CD4-positive, CD25-positive, alpha-beta regulatory T cell (primary cell): ENCODE measurements at regions not wholly inside any gene's neighbourhood (a gene's known extent, or its start where the extent isn't known, plus 50 kb on each side); places are given as distances from the start of the nearest gene placed in this dataset.
"Not testable (repeated sequence)": the region's sequence is repeated elsewhere in the genome, so short reads cannot be mapped to it uniquely, and the experiment has no call there.

Experiments used
- ATAC-seq, 2 donors: fragments of 150-1000 bp; cut with Tn5 transposase; one replicate each; pipeline ENCODE4 v1.10.0; 2021; ENCODE audit warnings: low read depth in 2 of 2, moderate number of reproducible peaks in 2 of 2, moderate library complexity in 1 of 2
- DNase-seq, 3 donors: peaks; one replicate each; pipeline versions ENCODE4 v3.0.0 to v3.0.0-alpha.2; 2012 to 2022; ENCODE audit warnings: mixed read lengths in 1 of 3
- H3K27ac ChIP-seq: one replicate; pipeline ENCODE4 v1.7.0; 2013; ENCODE audit warnings: mild to moderate bottlenecking, low read length; ENCODE audit not compliant: insufficient read depth, poor library complexity, severe bottlenecking
- H3K27me3 ChIP-seq: one replicate; pipeline ENCODE4 v1.7.0; 2013; ENCODE audit warnings: low read length; ENCODE audit not compliant: control insufficient read depth, insufficient read depth
- H3K36me3 ChIP-seq: one replicate; pipeline ENCODE4 v1.7.0; 2013; ENCODE audit warnings: mild to moderate bottlenecking, low read length, moderate library complexity; ENCODE audit not compliant: control insufficient read depth, insufficient read depth
- H3K4me1 ChIP-seq: 2 replicates; pipeline ENCODE4 v1.7.0; 2013; ENCODE audit warnings: mild to moderate bottlenecking, low read length; ENCODE audit not compliant: insufficient read depth, control insufficient read depth, poor library complexity, severe bottlenecking
- H3K4me3 ChIP-seq: one replicate; pipeline ENCODE4 v1.7.0; 2013; ENCODE audit warnings: low read depth, mild to moderate bottlenecking, low read length, moderate library complexity
- H3K9me3 ChIP-seq, 2 experiments: 1 replicate in 1 of 2; 2 replicates in 1 of 2; pipeline ENCODE4 v1.7.0; 2013; ENCODE audit warnings: low read length in 2 of 2, mild to moderate bottlenecking in 1 of 2, moderate library complexity in 1 of 2; ENCODE audit not compliant: control insufficient read depth in 2 of 2
- H3K27ac Mint-ChIP-seq, 3 donors: one replicate each; pipeline ENCODE4 v1.8.0; 2020 to 2022; ENCODE audit warnings: mild to moderate bottlenecking in 3 of 3, mixed read lengths in 3 of 3, moderate library complexity in 2 of 3
- H3K27me3 Mint-ChIP-seq: one replicate; pipeline ENCODE4 v1.8.0; 2022; ENCODE audit warnings: mild to moderate bottlenecking, mixed read lengths
- H3K36me3 Mint-ChIP-seq: one replicate; pipeline ENCODE4 v1.8.0; 2020; ENCODE audit warnings: mixed read lengths
- H3K4me1 Mint-ChIP-seq, 4 donors: one replicate each; pipeline ENCODE4 v1.8.0; 2020 to 2022; ENCODE audit warnings: mixed read lengths in 4 of 4, mild to moderate bottlenecking in 1 of 4
- H3K4me3 Mint-ChIP-seq, 4 donors: one replicate each; pipeline ENCODE4 v1.8.0; 2020 to 2022; ENCODE audit warnings: mild to moderate bottlenecking in 4 of 4, mixed read lengths in 4 of 4, moderate library complexity in 3 of 4
- H3K9me3 Mint-ChIP-seq, 7 donors: one replicate each; pipeline ENCODE4 v1.8.0; 2020 to 2022; ENCODE audit warnings: mixed read lengths in 7 of 7, mild to moderate bottlenecking in 3 of 7, moderate library complexity in 2 of 7

DNA sequence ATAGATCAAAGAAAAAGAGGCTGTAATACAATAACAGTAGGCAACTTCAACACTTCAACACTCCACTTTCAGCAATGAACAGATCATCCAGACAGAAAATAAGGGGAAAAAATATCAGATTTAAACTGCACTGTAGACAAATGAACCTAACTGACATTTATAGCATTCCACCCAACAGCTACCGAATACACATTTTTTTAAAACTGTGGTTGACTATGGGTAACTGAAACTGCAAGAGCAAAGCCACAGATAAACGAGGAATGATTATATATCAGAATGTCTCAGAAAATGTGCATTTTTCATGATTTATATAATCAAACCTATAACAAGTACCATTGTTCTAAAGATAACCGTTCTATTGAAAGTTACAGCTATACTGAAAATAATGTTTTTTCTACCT is 514.9 kb upstream of the DPPA4 start:
- Histone ChIP-seq H3K36me3 (no peaks in the 10 kb centered on the region), H3K9me3 (peaks cover 21 to 22% of the 10 kb centered on the region in 2 experiments), H3K4me1 (no peaks in the 10 kb centered on the region), H3K27ac (no peak overlapping the region), H3K4me3 (peak overlapping the region; percentile 53), H3K27me3 (no peaks in the 10 kb centered on the region)
- peak overlapping the region in 3 of 4 donors; percentile 2 to 59 (median 57) for H3K4me3 Mint-ChIP-seq
- H3K27ac Mint-ChIP-seq = peak overlapping the region in 1 of 3 donors; percentile 0
- peaks cover 7% of the 10 kb centered on the region for H3K36me3 Mint-ChIP-seq
- peaks cover 0 to 25% (median 6%) of the 10 kb centered on the region in 7 donors for H3K9me3 Mint-ChIP-seq
- ATAC-seq (no peak), DNase-seq (no peak)
- H3K27me3 Mint-ChIP-seq = no peaks in the 10 kb centered on the region
- H3K4me1 Mint-ChIP-seq = peaks cover 6 to 20% (median 10%) of the 10 kb centered on the region in 4 donors

DNA sequence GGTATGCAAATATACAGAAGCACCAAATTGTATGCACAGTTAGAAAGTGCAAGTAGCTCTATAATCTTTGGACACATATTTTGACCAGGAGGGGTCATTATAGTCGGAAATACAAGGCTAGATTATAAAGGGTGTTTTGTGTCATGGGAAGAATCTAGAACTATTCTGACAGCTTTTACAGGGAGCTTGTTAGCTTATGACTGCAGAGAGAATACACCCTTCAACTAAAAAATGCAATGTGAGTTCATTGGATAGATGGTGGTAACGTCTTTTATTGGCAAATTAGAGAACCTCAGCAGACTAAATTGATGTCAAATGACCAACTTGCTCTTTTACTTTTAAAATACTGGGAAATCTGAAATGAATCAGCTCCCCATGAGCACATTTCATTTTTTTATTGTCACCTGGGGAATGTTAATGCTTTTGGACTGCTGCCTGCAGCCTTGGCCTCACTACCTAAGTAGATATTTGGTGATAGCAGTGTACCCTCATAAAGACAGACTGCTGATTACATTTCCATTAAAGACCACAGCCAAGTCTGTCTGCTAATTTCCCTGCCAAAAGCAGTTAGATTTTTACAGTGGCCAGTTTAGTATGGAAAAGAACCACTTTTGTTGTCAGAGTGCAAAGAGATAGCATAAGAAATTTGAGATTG is 515.9 kb upstream of the DPPA4 start:
- no peaks in the 10 kb centered on the region for H3K36me3 ChIP-seq

GRCh38 chr3:109863701-109864100 is 526.4 kb upstream of the DPPA4 start:
- H3K27ac ChIP-seq = no peak overlapping the region
- H3K27me3 ChIP-seq = no peaks in the 10 kb centered on the region
- ATAC-seq (no peak), DNase-seq (no peak)
- Mint-ChIP-seq H3K36me3 (no peaks in the 10 kb centered on the region), H3K4me1 (no peaks in the 10 kb centered on the region), H3K4me3 (no peak overlapping the region), H3K27ac (no peak overlapping the region), H3K9me3 (peaks cover 0 to 5% (median 0%) of the 10 kb centered on the region in 7 donors), H3K27me3 (peaks cover 5% of the 10 kb centered on the region)
- no peaks in the 10 kb centered on the region for H3K9me3 ChIP-seq
- H3K4me1 ChIP-seq = no peaks in the 10 kb centered on the region
- no peaks in the 10 kb centered on the region for H3K36me3 ChIP-seq
- H3K4me3 ChIP-seq = no peak overlapping the region

More for the DNA sequence above, 515.9 kb upstream of the DPPA4 start:
- Mint-ChIP-seq H3K4me1 (peaks cover 6 to 15% (median 10%) of the 10 kb centered on the region in 4 donors), H3K27ac (peak overlapping the region in 1 of 3 donors; percentile 0), H3K9me3 (peaks cover 0 to 25% (median 7%) of the 10 kb centered on the region in 7 donors), H3K36me3 (peaks cover 7% of the 10 kb centered on the region), H3K4me3 (no peak overlapping the region), H3K27me3 (no peaks in the 10 kb centered on the region)
- Histone ChIP-seq H3K4me1 (no peaks in the 10 kb centered on the region), H3K27me3 (no peaks in the 10 kb centered on the region), H3K4me3 (no peak overlapping the region), H3K27ac (no peak overlapping the region), H3K9me3 (peaks cover 21 to 22% of the 10 kb centered on the region in 2 experiments)
- no peak for DNase-seq
- ATAC-seq = no peak

DNA sequence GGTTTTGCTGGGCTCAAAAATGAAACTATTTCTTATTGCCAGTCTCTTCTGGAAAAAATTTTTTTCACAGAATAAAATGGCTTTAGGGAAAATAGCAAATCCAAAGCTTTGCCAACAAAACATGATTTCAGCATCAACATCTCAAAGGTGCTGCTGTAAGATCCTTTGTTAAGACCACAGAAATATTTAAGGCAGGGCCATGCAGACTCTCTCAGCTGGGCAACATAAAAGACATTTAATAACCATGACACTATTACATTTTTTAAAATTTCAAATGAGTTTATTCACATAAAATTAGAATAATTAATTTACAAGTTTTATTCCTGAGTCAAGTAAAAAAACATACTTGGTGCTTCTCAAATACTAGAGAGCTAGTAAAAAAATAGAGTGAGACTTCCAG is 527.1 kb upstream of the DPPA4 start:
- Histone ChIP-seq H3K4me3 (no peak overlapping the region), H3K27ac (no peak overlapping the region), H3K4me1 (no peaks in the 10 kb centered on the region), H3K36me3 (no peaks in the 10 kb centered on the region), H3K27me3 (no peaks in the 10 kb centered on the region), H3K9me3 (no peaks in the 10 kb centered on the region)
- no peaks in the 10 kb centered on the region for H3K4me1 Mint-ChIP-seq
- ATAC-seq (no peak), DNase-seq (no peak)
- peak overlapping the region in 1 of 3 donors; percentile 6 for H3K27ac Mint-ChIP-seq
- H3K27me3 Mint-ChIP-seq = peaks cover 5% of the 10 kb centered on the region
- H3K9me3 Mint-ChIP-seq = peaks cover 0 to 5% (median 0%) of the 10 kb centered on the region in 7 donors
- H3K36me3 Mint-ChIP-seq = no peaks in the 10 kb centered on the region
- H3K4me3 Mint-ChIP-seq = no peak overlapping the region

DNA sequence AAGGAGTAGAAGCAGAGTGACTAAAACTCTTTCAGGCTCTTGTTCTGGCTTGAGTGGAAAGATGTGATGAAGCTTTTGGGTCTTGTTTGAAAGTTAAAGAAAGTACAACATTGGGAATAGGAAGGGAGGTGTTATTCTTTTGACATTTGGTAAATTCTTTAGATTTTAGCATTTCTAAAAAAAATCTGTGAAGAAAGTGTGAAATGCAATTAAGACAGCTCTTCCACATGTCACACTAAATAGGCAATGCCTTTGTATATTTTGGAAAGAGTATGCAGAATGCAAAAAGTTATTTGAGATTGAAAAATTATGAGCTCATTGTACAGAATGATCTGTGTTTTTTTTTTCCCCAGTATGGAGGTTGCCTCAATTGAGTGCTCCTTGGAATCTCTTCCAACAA is 532.2 kb upstream of the DPPA4 start:
- Histone ChIP-seq H3K36me3 (no peaks in the 10 kb centered on the region), H3K27me3 (no peaks in the 10 kb centered on the region), H3K27ac (no peak overlapping the region), H3K4me1 (no peaks in the 10 kb centered on the region), H3K4me3 (no peak overlapping the region), H3K9me3 (no peaks in the 10 kb centered on the region)
- Mint-ChIP-seq H3K27ac (no peak overlapping the region), H3K36me3 (no peaks in the 10 kb centered on the region), H3K4me1 (no peaks in the 10 kb centered on the region), H3K9me3 (peaks cover 0 to 5% (median 0%) of the 10 kb centered on the region in 7 donors), H3K27me3 (peaks cover 5% of the 10 kb centered on the region), H3K4me3 (no peak overlapping the region)
- DNase-seq (no peak), ATAC-seq (no peak)

DNA sequence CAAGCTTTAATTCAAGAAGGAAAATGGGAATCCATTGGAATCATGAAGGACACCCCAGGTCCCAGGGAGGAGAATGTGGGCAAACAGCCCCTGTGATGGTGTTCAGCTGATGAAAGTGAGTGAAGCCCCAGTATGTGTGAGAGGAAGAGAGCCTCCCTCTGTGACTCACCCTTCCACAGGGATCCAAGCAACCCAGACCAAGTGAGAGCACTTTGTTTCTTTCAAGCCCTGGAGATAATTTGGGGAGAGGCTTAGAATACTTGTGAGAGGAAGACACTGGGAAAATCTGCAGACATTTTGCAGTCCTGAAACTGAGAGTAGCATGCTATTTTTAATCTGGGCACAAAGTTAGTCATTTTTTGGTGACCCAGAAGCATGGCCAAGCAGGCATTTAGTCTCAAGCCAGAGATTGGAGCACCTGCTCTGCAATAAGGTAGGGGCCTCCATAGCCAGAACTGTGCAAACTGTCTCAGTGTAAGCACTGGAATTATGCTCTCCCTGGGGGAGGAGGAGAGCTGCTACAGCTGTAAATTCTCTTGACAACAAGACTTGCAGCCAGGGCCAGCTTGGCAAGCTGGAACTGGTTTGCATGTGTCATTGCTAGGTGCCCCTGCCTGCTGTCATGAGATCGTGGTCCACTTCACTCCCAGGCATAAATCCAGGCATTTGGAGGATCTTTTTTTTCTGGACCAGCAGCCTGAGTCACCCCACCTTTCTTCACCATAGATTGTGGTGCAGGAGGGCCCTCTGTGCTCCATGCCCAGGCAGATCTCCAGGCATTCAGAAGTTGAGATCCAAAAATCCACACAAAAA is 537.8 kb upstream of the DPPA4 start:
- no peak for ATAC-seq
- no peaks in the 10 kb centered on the region for H3K27me3 Mint-ChIP-seq

GRCh38 chr3:109877616-109878015 is 540.3 kb upstream of the DPPA4 start:
- not testable (repeated sequence) for H3K9me3 ChIP-seq, H3K4me3 Mint-ChIP-seq, H3K36me3 ChIP-seq, DNase-seq, H3K4me1 Mint-ChIP-seq, H3K4me1 ChIP-seq, H3K27ac ChIP-seq, H3K9me3 Mint-ChIP-seq, H3K27me3 ChIP-seq, H3K27me3 Mint-ChIP-seq, H3K4me3 ChIP-seq, ATAC-seq, H3K36me3 Mint-ChIP-seq, H3K27ac Mint-ChIP-seq

More for the DNA sequence above, 537.8 kb upstream of the DPPA4 start:
- H3K36me3 Mint-ChIP-seq = no peaks in the 10 kb centered on the region
- no peak overlapping the region for H3K27ac Mint-ChIP-seq
- no peaks in the 10 kb centered on the region for H3K4me1 Mint-ChIP-seq
- Histone ChIP-seq H3K9me3 (no peaks in the 10 kb centered on the region), H3K27ac (no peak overlapping the region), H3K4me3 (no peak overlapping the region), H3K36me3 (no peaks in the 10 kb centered on the region), H3K4me1 (no peaks in the 10 kb centered on the region), H3K27me3 (peaks cover 3% of the 10 kb centered on the region)
- peaks cover 0 to 8% (median 2%) of the 10 kb centered on the region in 7 donors for H3K9me3 Mint-ChIP-seq
- no peak overlapping the region for H3K4me3 Mint-ChIP-seq
- DNase-seq = no peak
